MV-4-11 (cell line): ENCODE measurements at regions not wholly inside any gene's neighbourhood (a gene's known extent, or its start where the extent isn't known, plus 50 kb on each side); places are given as distances from the start of the nearest gene placed in this dataset.
A peak's percentile ranks its signal among the peaks of the same experiment; 100 is the strongest.

ENCODE experiments used
- DNase-seq: peaks from one replicate; lab custom pipeline; 2025; lab: John Stamatoyannopoulos, UW

- DNase-seq = no peak
These were observed 118.9 kb downstream of the IRS1 start for GRCh38 chr2:226680719-226681118.

DNA sequence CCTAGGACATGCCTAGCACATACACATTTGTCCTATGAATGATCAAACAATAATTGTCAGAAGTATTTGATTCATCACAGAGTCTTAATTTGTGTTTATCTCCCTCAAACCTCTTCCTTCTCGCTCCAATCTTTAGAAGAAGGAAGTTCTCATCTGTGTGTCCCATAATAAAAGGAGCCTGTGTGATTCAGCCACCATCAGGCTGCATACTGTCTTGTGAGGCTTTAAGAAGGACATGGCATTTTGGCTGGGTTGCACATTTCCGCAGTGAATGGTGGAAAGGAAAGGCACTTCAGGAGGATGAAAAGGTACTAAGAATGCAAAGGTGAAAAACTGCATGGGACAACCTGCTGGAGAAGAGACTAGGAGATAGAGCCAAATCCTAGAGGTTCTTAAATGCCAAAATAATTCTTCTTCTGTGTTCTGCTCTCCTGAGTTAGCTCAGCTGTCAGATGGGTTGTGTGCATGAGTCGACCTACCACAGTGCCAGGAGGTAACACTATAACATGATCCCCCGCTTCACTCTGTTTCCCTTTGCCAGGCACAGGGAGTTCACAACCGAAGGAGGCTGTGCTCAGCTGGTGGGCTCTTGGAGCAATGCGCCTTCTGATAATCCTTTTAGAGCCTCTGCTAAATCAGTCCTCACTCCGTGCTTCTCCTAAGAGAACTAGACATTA lies 120.1 kb downstream of the IRS1 start:
- DNase-seq = no peak

DNA sequence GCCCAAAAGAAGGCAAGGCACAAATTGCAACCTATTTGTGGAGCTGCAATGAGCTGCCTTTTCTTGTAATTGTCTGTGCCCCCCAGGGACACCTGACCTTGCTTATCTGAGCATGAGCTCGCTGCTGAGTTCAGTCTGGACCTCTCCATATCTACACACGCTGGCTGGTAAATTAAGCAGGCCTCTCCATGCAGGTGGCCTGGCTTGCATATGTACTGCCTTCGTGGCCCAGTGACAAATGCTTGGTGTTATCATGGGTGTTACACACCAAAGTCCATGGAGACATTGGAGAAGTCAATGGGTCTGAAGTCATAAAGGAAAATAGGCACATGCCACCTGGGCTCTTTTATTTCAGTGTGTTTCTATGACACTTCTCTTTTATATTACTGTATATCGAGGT lies 121.2 kb downstream of the IRS1 start:
- DNase-seq = no peak

- no peak for DNase-seq
These were observed 122.5 kb downstream of the IRS1 start for GRCh38 chr2:226677080-226677479.

DNA sequence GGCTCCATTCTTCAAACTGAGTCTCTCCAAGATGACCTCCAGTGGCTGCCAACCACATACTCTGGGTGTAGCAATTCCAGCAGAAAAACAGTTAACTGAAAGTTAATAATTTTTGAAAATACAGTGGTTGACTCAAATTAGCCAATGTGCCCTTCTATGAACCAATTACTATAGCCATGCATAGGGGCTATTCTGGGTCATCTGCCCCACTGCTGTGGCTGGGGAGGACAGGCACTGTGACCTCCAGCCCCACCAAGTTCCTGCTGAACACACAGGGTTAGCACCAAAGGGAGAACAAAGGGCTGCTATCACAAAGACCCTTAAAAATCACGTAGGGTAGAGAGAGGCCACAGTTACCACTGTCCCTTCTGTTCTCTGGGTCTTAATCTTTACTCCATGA lies 123.0 kb downstream of the IRS1 start:
- DNase-seq = no peak

DNA sequence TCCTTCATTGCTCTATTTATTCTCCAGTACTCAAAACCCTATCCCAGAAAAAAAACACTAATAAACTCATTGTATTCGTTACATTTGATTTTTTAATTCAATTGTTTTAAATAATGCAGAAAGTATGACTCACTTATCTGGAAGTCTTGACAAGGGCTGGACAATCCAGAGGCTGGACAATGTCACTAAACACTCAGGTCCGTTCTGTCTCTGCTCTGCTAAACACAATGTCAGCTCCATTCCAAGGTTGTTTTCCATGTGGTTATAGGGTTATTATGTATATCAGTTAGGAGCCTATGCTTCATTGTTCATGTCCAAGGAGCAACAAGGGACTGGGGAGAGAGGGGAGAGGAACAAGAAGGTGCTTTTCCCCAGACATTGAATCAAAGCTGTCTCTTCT lies 125.5 kb downstream of the IRS1 start:
- no peak for DNase-seq

DNA sequence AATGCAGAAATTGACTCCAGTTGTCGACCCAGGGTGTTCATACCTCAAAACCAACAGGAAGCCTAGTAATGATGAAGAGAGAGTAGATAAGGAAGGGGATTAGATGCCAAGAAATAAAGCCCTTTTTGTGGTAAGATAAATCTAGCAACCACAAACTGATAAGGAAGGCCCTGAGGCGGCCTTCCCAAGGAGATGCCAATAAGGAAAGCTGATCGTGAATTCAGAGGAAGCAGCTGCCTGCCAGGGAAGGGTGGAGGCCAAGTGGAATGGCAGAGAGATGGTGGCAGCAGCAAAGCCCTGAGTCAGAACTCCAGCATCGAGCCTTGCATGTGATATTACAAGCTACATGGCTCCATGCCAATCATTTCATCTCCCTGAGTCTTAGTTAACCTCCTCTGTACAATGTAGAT lies 126.3 kb downstream of the IRS1 start:
- peak; percentile 38 for DNase-seq

DNA sequence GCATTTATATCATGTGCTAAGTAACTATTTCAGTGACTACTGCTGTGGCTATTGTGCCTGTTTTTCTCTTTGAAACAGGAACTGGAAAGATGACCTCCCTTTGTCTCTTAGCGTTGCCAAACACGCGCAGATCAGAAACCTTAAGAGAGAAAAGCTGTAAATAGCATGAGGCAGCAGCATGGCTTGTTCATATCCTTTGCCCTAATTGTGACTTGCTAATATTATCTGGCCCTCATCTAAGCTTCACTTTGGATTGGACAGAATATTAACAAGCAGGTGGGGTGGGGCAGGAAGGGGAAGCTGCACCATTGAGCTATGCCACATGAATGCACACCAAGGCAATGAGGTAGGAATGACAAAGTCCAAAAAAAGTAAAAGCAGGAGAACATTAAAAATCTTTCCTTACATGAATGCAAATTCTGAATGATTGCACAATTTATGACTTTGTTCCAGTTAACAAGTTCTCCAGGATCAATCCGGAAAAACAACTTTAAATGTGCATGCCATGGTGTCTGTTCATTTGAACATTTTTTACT lies 128.4 kb downstream of the IRS1 start:
- peak; percentile 75 for DNase-seq

GRCh38 chr2:226669905-226670304 lies 129.7 kb downstream of the IRS1 start:
- peak; percentile 82 for DNase-seq

- no peak for DNase-seq
These were observed 130.4 kb downstream of the IRS1 start for GRCh38 chr2:226669249-226669648.

GRCh38 chr2:226667736-226668135 lies 131.9 kb downstream of the IRS1 start:
- no peak for DNase-seq

- no peak for DNase-seq
These were observed 134.3 kb downstream of the IRS1 start for GRCh38 chr2:226665306-226665831.

DNA sequence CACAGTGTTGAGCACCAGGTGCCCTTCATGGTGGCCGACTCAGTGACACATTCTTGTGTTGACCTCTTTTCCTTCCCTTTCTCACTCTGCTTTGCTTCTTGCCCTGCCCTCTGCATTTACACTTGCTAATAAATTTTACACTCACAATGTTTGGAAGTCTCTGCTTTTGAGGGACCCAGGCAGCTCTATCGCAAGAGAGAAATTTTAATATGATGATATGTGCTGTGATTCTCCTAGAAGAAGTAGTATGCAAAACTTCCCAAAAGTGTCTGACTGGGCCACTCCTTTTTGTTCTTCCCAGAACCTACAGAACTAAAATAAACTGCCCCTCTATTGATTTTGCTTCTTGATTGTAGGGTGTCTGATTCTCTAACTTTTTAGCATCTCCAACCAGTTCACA lies 135.0 kb downstream of the IRS1 start:
- DNase-seq = no peak

DNA sequence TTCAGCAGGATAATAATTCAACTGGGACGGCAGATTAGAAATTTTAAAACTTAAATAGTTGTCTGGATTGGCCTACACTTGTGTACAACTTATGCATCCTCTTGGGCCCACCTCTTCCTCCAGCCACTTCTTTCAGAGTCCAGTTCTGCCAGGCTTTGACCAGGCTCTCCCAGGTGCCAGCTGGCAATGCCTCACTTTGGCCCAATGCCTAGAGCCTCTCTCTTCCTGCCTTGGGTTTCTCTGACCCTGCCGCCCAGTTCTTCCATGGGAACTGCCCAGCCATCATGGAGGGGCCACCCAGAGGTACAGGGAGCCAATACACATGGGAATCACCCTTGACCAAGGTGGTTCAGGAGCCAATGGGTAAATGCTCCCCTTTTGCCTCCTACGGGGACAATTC lies 135.5 kb downstream of the IRS1 start:
- no peak for DNase-seq

- peak; percentile 23 for DNase-seq
These were observed 137.7 kb downstream of the IRS1 start for GRCh38 chr2:226661789-226662545.

DNA sequence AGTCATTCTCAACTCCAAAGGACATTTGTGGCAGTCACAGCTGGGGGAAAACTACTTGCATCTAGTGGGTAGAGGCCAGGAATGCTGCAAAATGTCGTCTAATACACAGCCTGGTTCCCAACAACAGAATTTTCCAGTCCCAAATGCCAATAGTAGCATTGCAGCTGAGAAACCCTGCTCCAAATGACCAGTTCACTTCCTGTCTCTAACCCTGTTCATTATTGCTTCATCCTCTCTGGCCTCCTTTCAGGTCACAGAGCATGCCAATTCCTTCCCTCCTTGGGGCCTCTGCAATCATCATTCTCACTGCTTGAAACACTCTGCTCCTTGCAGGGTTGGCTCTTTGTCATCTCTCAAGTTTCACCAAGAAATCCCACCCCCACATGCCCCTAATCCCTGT lies 139.1 kb downstream of the IRS1 start:
- DNase-seq = peak; percentile 82

DNA sequence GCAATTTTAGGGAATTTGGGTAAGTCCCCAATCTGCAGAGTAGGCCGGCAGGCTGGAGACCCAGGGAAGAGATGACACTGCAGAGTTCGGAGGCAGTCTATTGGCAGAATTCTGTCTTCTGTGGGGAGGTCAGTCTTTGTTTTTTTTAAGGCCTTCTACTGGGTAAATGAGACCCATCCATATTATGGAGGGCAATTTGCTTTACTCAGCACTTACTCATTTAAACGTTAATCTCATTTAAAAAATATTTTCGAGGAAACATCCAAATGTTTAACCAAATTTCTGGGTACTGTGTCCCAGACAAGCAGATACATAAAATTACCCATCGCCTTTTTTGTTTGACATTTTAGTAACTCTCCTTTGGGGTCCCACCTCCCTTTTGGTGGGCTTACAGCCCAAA lies 139.5 kb downstream of the IRS1 start:
- DNase-seq = no peak

DNA sequence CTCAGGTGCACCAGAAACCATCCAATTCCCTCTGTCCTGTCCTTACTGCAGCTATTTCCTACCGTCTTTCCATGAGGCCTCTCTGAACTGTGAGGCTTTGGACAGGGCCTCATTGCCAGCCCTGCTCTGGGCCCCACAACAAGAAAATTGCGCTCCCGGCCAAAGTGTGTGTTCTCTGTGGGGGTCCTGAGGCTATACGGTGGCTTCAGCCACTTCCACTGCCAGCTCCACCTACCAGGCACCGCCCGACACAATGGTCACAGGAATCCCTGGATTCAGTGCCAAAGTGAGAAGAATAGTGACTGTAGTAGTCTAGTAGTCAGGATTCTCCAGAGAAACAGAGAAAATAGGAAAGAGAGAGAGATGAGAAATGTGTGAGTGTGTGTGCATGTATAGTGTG lies 140.2 kb downstream of the IRS1 start:
- no peak for DNase-seq

DNA sequence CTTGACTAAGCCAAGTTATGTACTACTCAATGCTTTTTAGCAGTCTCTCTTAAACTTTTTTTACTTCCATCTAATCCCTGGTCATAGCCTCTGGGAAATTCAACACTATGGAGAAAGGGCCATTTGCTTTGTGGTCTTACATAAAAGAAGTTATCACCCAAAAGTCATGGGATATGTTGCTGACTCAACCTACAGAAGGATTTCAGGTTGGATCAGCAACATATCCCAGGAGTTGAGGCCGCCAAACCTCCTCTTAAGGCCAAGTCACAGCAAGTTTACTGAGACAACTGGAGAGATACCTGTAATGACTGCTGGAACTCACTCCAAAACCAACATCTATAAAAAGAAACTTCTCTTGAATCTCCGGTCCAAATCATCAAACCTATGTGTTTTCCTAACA lies 141.1 kb downstream of the IRS1 start:
- no peak for DNase-seq

GRCh38 chr2:226657340-226658053 lies 142.1 kb downstream of the IRS1 start:
- no peak for DNase-seq

DNA sequence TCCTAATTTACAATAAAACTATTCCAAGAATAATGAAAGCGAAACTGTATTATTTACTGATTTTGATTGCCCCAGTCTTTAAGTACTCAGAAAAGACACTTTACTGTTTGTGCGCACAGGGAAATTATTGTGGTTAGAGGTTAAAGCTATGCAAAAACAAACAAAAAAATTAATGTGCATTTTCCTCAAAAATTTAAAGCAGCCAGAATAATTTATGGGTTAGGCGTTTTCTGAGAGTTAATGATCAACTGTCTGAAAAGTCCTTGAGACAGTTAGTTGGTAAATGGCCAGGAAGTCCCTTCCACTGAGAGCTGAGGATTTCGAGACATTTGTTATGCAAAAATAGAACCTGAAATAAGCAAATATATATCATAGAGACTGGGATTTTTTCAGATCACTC lies 143.3 kb downstream of the IRS1 start:
- DNase-seq = no peak

DNA sequence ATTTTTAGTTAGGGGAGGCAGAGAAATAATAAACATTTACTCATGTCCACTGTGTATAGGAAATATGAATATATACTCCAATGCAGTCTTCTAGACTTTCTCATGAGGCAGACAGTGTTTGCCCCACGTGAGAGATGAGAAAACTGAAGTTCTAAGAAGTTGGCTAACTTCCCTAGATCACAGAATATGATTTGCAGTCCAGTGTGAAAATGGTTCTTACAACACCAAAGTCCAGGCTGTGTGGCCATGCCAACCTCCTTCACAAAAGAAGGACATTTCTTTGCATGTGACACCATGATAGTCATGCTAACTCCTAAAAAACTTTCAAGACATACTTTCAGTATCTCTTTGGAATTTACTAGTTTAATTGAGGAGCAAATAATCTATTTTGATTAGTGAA lies 143.7 kb downstream of the IRS1 start:
- DNase-seq = peak; percentile 16
